IMR-90 (cell line): ENCODE measurements at regions not wholly inside any gene's neighbourhood (a gene's known extent, or its start where the extent isn't known, plus 50 kb on each side); places are given as distances from the start of the nearest gene placed in this dataset.
"Not testable (repeated sequence)": the region's sequence is repeated elsewhere in the genome, so short reads cannot be mapped to it uniquely, and the experiment has no call there.

Experiments used
- ATAC-seq: fragments of 200-7000 bp; cut with Tn5 transposase; 2 replicates; pipeline ENCODE4 v1.9.1; 2020; ENCODE audit warnings: low read depth, mild to moderate bottlenecking, moderate library complexity
- BruUV-seq: library from RNA; stranded (reverse); fragments of 400-500 nt; replicated peaks from 2 replicates; lab custom pipeline; 2021; lab: Mats Ljungman, UMichigan
- CTCF ChIA-PET: fragments of 300-600 bp; formaldehyde crosslinking; extraction: SDS; loops from one replicate; lab custom pipeline; 2021; ENCODE audit warnings: antibody characterized with exemption; lab: Yijun Ruan, JAX
- POLR2A ChIA-PET: fragments of 300-600 bp; sonication (Branson Sonifier 250); formaldehyde crosslinking; loops from one replicate; lab custom pipeline; 2022; ENCODE audit warnings: antibody characterized with exemption; ENCODE audit not compliant: unreplicated experiment; lab: Charles Lee
- DNase-seq: peaks from one replicate; pipeline ENCODE4 v3.0.0; 2013
- H2AFZ ChIP-seq: replicated peaks from 2 replicates; pipeline ENCODE3; 2013; ENCODE audit warnings: low read length, mild to moderate bottlenecking; ENCODE audit not compliant: poor library complexity
- H2AK5ac ChIP-seq: 2 replicates; pipeline ENCODE4 v1.6.1; 2013; ENCODE audit warnings: low read depth, low read length, inconsistent platforms
- H2AK9ac ChIP-seq: replicated peaks from 2 replicates; pipeline ENCODE3; 2013; ENCODE audit warnings: mild to moderate bottlenecking, low read depth, low read length, moderate library complexity; ENCODE audit not compliant: poor library complexity
- H2BK120ac ChIP-seq: 2 replicates; pipeline ENCODE4 v1.6.1; 2013; ENCODE audit warnings: low read depth, low read length, inconsistent platforms
- H2BK15ac ChIP-seq: 3 replicates; pipeline ENCODE4 v1.6.1; 2013; ENCODE audit warnings: low read depth, low read length, inconsistent platforms
- H2BK20ac ChIP-seq: 2 replicates; pipeline ENCODE4 v1.6.1; 2013; ENCODE audit warnings: low read depth, mild to moderate bottlenecking, inconsistent platforms, low read length, moderate library complexity
- H2BK5ac ChIP-seq: 2 replicates; pipeline ENCODE4 v1.6.1; 2013; ENCODE audit warnings: mild to moderate bottlenecking, low read depth, low read length, inconsistent platforms; ENCODE audit not compliant: poor library complexity, severe bottlenecking
- H3K14ac ChIP-seq: replicated peaks from 2 replicates; pipeline ENCODE4 v1.6.1; 2013; ENCODE audit warnings: low read depth, low read length, inconsistent platforms
- H3K18ac ChIP-seq: 2 replicates; pipeline ENCODE4 v1.6.1; 2013; ENCODE audit warnings: low read depth, low read length, control low read depth
- H3K23ac ChIP-seq: 2 replicates; pipeline ENCODE4 v1.6.1; 2013; ENCODE audit warnings: low read depth, low read length, inconsistent platforms
- H3K27ac ChIP-seq: 2 replicates; pipeline ENCODE4 v1.5.1; 2013; ENCODE audit warnings: mild to moderate bottlenecking, control low read depth, low read length; ENCODE audit not compliant: insufficient read depth
- H3K27me3 ChIP-seq: 2 replicates; pipeline ENCODE4 v1.6.1; 2013; ENCODE audit warnings: low read length; ENCODE audit not compliant: control insufficient read depth, insufficient read depth
- H3K36me3 ChIP-seq: 2 replicates; pipeline ENCODE4 v1.6.1; 2013; ENCODE audit warnings: low read length, mixed read lengths; ENCODE audit not compliant: control insufficient read depth, insufficient read depth
- H3K4ac ChIP-seq: 2 replicates; pipeline ENCODE4 v1.6.1; 2013; ENCODE audit warnings: low read depth, low read length, inconsistent platforms
- H3K4me1 ChIP-seq: 2 replicates; pipeline ENCODE4 v1.6.1; 2013; ENCODE audit warnings: low read length, mixed read lengths; ENCODE audit not compliant: control insufficient read depth, insufficient read depth
- H3K4me2 ChIP-seq: 2 replicates; pipeline ENCODE4 v1.6.1; 2013; ENCODE audit warnings: low read depth, mild to moderate bottlenecking, control low read depth, low read length, moderate library complexity
- H3K4me3 ChIP-seq: 2 replicates; pipeline ENCODE4 v1.5.1; 2013; ENCODE audit warnings: low read depth, mild to moderate bottlenecking, control low read depth, low read length, moderate library complexity; ENCODE audit not compliant: insufficient read depth
- H3K56ac ChIP-seq: 2 replicates; pipeline ENCODE4 v1.6.1; 2013; ENCODE audit warnings: low read length, inconsistent platforms; ENCODE audit not compliant: insufficient read depth; ENCODE audit errors: extremely low read depth
- H3K79me1 ChIP-seq, 2 experiments: 2 replicates each; pipeline ENCODE4 v1.6.1; 2013; ENCODE audit warnings: low read length in 2 of 2, inconsistent platforms in 1 of 2, low read depth in 1 of 2
- H3K9ac ChIP-seq: 2 replicates; pipeline ENCODE4 v1.6.1; 2013; ENCODE audit warnings: low read depth, low read length, control low read depth
- H3K9me1 ChIP-seq: 2 replicates; pipeline ENCODE4 v1.6.1; 2013; ENCODE audit warnings: low read length, inconsistent platforms; ENCODE audit not compliant: insufficient read depth
- H3K9me3 ChIP-seq: 2 replicates; pipeline ENCODE4 v1.6.1; 2013; ENCODE audit warnings: low read length; ENCODE audit not compliant: control insufficient read depth, insufficient read depth
- H4K20me1 ChIP-seq: 2 replicates; pipeline ENCODE4 v1.6.1; 2013; ENCODE audit warnings: low read length, inconsistent platforms; ENCODE audit not compliant: insufficient read depth
- H4K5ac ChIP-seq: 2 replicates; pipeline ENCODE4 v1.6.1; 2013; ENCODE audit warnings: mild to moderate bottlenecking, low read depth, low read length, control low read depth
- H4K8ac ChIP-seq, 2 experiments: 2 replicates each; pipeline ENCODE4 v1.6.1; 2013; ENCODE audit warnings: low read depth in 2 of 2, low read length in 2 of 2, control low read depth in 1 of 2, inconsistent platforms in 1 of 2
- H4K91ac ChIP-seq: 2 replicates; pipeline ENCODE4 v1.6.1; 2013; ENCODE audit warnings: low read depth, low read length, inconsistent platforms; ENCODE audit not compliant: insufficient read depth
- WGBS, 2 experiments: methylation state at CpG; one replicate each; pipeline versions ENCODE4 v1.1.5 to v1.1.7; 2013; ENCODE audit warnings: missing lambda C conversion rate in 2 of 2; ENCODE audit not compliant: insufficient read length in 1 of 2; ENCODE audit errors: extremely low coverage in 2 of 2; 5-methylcytosine and 5-hydroxymethylcytosine counted together
- dilution Hi-C: fragments of 300-500 bp; cut with HindIII; formaldehyde crosslinking; loops from one replicate; pipeline ENCODE4 v1.14.3; 2018; ENCODE audit warnings: low sequenced_read_pairs; ENCODE audit not compliant: unreplicated experiment
- in situ Hi-C: fragments of 300-500 bp; cut with MboI; formaldehyde crosslinking; loops from 3 replicates; pipeline ENCODE4 v1.14.3; 2019; ENCODE audit warnings: low sequenced_read_pairs, inconsistent platforms, mixed read lengths
- intact Hi-C: fragments of 100-400 bp; cut with micrococcal nuclease; formaldehyde crosslinking; loops from 2 replicates; pipeline ENCODE4 v1.10.0; 2022

DNA sequence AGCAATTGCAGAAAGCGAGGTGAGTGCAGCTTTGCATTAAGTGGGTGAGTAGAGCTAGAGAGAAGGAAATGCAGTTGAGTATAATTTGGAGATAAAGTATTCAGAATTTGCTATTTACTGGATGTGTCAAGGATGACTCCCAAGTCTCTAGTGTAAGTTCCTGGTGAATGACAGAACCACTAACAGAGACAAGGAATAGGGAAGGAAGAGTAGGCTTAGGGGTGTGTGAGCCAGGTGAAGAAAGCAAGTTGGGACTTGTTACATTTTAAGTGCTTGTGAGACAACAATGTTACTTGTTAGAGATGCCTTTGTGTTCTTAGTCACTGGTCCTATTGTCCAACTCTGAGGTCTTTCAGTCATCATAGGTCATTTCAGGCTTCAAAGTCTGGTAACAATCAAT, 70.8 kb downstream of the TBC1D26 start:
- H3K9me3 ChIP-seq, H2BK15ac ChIP-seq, H2BK5ac ChIP-seq, H4K20me1 ChIP-seq, H3K4me3 ChIP-seq, H4K91ac ChIP-seq, H3K9ac ChIP-seq, H3K9me1 ChIP-seq, H2BK120ac ChIP-seq, H3K79me1 ChIP-seq, H3K4me1 ChIP-seq, H4K8ac ChIP-seq, intact Hi-C loops, H3K27ac ChIP-seq, H3K23ac ChIP-seq, H2AFZ ChIP-seq, H3K18ac ChIP-seq, dilution Hi-C loops, H3K36me3 ChIP-seq, BruUV-seq, H3K4me2 ChIP-seq, H3K4ac ChIP-seq, ATAC-seq, DNase-seq, POLR2A ChIA-PET, in situ Hi-C loops, H2AK9ac ChIP-seq, H2BK20ac ChIP-seq, H3K56ac ChIP-seq, H3K27me3 ChIP-seq, H2AK5ac ChIP-seq, CTCF ChIA-PET, H4K5ac ChIP-seq, H3K14ac ChIP-seq: not testable (repeated sequence)
- WGBS, 2 experiments = no CpG with 5 or more reads among the region's 1 CpG

DNA sequence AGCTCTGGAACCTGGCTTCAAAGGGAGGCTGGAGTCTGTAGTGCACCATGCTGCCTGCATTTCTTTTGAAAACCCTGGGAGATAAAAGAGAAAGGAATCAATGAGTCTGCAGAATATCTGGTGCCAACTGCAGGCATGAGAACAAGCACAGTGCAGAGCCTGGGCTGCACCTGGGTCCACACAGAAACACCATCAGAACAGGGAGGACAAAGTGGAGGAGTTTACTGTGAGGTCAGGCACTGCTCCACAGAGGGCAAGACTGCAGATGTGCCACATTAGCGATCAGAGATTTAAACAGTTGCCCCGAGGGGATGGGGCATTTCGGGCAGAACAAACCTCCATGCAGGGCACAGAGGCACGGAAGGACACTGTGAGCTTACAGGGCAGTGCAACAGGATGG, 74.7 kb downstream of the TBC1D26 start:
- H3K23ac ChIP-seq, H3K14ac ChIP-seq, intact Hi-C loops, H4K91ac ChIP-seq, H3K4me3 ChIP-seq, H2BK15ac ChIP-seq, ATAC-seq, H3K4me2 ChIP-seq, H2BK120ac ChIP-seq, H3K36me3 ChIP-seq, H4K8ac ChIP-seq, H2BK5ac ChIP-seq, H3K56ac ChIP-seq, H3K79me1 ChIP-seq, H3K18ac ChIP-seq, H3K27ac ChIP-seq, H2AFZ ChIP-seq, H3K4ac ChIP-seq, in situ Hi-C loops, H2BK20ac ChIP-seq, H3K27me3 ChIP-seq, H4K5ac ChIP-seq, H3K4me1 ChIP-seq, H2AK9ac ChIP-seq, CTCF ChIA-PET, H3K9ac ChIP-seq, DNase-seq, POLR2A ChIA-PET, H3K9me1 ChIP-seq, dilution Hi-C loops, H4K20me1 ChIP-seq, H2AK5ac ChIP-seq, BruUV-seq, H3K9me3 ChIP-seq: not testable (repeated sequence)
- WGBS, 2 experiments = no CpG with 5 or more reads among the region's 4 CpGs
